GM21528 (cell line): ENCODE measurements at regions not wholly inside any gene's neighbourhood (a gene's known extent, or its start where the extent isn't known, plus 50 kb on each side); places are given as distances from the start of the nearest gene placed in this dataset.
"Not testable (repeated sequence)": the region's sequence is repeated elsewhere in the genome, so short reads cannot be mapped to it uniquely, and the experiment has no call there.

Experiments
- ATAC-seq: cut with Tn5 transposase; IDR thresholded peaks from one replicate; pipeline ENCODE4 v1.9.1; 2021; ENCODE audit warnings: mild to moderate bottlenecking, moderate library complexity; ENCODE audit not compliant: unreplicated experiment, low FRiP score

DNA sequence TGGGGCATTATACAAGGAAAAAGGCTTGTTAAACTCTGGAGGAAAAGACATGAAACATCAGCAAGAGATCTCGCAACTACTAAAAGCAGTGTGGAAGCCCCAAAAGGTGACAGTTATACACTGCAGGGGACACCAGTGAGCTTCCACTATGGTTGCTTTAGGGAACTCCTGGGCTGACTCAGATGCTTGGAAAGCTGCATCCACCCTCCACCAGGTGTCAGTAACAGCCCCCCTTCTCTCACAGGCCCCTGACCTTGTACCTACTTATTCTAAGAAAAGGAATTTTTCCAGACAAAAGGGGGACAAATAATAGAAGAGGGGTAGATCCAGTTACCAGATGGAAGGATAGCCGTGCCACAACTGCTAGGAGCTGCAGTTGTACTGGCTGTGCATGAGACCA is 154.4 kb upstream of the COX7C start:
- no peak for ATAC-seq

GRCh38 chr5:86465052-86465838 is 152.5 kb upstream of the COX7C start:
- no peak for ATAC-seq

- not testable (repeated sequence) for ATAC-seq
These were observed 151.0 kb upstream of the COX7C start for GRCh38 chr5:86466721-86467120.

- no peak for ATAC-seq
These were observed 135.7 kb upstream of the COX7C start for GRCh38 chr5:86482008-86482407.

DNA sequence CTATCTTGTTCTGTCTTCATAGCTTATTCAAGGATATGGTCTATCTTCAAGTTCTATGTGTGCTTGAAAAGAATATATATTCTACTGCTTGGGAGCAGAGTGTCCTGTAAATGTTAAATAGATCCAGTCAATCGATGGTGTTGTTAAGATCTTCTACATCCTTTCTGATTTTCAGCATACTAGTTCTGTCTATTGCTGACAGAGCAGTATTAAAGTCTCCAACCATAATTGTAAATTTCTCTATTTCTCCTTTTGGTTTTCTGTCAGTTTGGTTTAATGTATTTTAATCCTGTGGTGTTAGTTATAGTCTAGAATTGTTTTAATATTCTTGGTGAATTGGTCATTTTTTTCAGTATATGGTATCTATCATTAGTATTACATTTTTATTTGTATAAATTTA is 124.0 kb upstream of the COX7C start:
- ATAC-seq, result no peak

GRCh38 chr5:86500947-86501346 is 116.8 kb upstream of the COX7C start:
- ATAC-seq, result no peak

DNA sequence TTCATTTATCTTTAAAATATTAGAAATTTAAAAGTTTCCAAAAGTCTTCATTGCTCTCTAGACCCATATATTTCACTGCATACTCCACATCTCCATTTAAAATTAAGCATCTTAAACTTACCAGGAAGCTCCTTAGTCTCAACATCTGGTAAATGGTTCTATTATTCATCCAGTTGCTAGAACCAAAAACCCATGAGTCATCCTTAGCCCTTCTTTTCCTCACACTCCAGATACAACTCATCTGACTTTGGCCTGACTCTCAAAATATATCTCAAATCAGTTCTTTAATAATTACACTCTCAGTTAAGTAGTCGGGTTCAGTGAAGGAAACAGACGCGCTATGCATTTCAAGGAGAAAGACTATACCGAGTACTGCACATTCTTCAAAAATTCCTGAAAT is 110.2 kb upstream of the COX7C start:
- no peak for ATAC-seq

DNA sequence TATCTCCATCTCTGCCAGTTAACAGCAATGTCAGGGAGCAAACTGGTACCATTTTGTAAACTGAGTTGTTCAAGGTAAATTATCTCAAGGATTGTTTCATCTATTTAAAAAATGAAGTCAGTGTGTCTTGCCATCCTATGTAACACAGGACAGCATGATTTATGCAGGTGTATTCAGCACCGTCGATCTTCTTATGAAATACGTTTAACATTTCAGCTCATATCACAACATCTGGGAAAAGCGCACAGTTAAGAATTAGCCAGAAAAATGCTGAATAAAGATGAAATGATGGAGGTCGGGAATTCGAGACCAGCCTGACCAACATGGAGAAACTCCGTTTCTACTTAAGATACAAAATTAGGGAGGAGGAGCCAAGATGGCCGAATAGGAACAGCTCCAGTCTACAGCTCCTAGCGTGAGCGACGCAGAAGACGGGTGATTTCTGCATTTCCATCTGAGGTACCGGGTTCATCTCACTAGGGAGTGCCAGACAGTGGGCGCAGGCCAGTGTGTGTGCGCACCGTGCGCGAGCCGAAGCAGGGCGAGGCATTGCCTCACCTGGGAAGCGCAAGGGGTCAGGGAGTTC is 107.3 kb upstream of the COX7C start:
- not testable (repeated sequence) for ATAC-seq

GRCh38 chr5:86523718-86524117 is 94.0 kb upstream of the COX7C start:
- no peak for ATAC-seq

DNA sequence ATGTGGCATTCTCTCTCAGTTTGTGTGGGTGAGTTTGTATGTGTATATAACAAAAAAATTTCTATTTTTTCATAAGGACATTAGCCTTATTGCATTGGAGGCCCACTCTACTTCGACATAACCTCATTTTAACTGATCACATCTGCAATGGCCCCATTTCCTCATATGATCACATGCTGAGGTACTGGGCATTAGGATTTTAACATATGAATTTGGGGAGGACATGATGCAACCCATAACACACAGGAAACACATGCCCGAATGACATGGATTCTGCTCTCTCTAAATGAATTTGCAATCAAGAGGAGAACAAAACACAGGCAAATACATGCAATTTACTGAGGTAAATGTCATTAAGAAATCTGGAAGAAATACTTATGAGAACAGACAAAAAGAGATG is 92.1 kb upstream of the COX7C start:
- ATAC-seq, result no peak

DNA sequence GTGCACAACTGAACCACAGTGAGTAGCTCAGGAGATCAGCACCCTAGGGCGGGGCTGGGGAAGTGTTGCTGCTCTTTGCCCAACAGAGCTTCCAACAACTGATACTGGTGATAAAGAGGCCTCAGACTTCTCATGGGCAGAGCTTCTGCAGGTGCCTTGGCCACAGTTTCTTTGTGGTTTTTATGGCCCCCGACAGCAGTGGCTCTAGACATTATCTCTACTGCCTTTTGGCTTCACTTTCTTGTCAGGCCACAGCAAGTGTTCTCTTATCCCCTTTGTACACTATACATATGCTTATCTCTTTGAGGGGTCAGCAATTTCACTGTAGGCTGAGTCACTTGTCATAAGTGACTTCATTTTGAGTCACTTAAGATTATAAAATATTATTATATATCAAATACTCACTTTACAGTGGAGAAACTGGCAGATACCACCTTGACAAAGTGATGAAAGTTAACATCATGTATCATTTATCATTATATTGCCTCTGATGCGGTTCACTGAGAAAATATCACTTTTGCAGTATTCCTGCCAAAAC is 90.9 kb upstream of the COX7C start:
- ATAC-seq, result peak; percentile 47

GRCh38 chr5:86532429-86532828 is 85.3 kb upstream of the COX7C start:
- no peak for ATAC-seq

- ATAC-seq, result no peak
These were observed 81.3 kb upstream of the COX7C start for GRCh38 chr5:86536396-86536795.

GRCh38 chr5:86542532-86542931 is 75.2 kb upstream of the COX7C start:
- no peak for ATAC-seq

DNA sequence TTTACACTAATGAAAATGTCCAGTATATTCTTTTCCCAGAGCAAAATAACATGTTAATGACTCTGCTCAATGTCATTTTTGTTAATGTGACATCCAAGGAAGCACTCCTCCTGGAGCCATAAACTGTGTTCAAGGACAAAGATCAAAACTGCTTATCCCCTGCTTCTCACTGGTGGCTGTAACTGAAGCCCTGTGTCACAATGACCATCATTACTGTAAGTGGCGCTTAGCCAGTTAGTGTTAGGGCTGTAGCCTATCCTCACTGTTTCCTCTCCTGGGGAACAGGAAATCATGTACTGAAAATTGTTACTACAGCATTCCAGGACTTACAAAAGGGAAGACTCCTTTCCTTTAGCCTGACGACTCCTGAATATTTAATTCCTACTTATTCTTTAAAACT is 71.7 kb upstream of the COX7C start:
- no peak for ATAC-seq

DNA sequence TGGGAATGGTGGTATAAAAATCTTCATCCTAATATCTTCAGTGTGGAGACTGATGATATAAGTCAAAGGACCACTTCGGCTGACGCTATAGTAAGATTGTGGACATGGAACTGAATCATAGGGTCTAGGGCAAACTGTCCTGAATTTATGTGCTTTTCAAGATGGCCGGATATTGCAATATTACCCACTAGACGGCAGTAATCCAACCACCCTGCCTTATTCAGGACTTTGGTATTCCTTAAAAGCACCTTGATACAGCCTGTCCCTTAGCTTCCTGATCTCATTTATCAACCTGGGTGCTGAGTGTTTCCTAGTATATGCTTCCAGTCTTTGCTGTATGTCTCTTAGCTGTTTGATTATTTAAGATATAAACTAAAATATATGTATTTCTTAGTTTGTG is 71.2 kb upstream of the COX7C start:
- ATAC-seq, result no peak

DNA sequence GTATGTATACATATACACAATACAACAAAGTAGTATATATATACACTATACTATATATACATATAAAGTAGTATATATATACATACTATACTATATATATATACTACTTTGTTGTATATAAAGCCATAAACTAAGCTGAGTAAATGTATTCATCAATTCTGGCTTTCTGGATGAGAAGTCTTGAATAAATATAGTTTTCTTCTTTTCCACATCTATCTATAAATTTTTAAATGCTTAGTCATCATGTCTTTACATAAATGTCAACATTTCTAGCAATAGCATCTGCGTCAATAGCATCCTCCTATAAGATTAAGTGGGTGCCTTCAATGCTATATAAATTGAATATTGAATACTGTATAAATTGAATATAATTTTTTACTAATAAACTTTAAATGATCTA is 63.1 kb upstream of the COX7C start:
- ATAC-seq, result no peak

DNA sequence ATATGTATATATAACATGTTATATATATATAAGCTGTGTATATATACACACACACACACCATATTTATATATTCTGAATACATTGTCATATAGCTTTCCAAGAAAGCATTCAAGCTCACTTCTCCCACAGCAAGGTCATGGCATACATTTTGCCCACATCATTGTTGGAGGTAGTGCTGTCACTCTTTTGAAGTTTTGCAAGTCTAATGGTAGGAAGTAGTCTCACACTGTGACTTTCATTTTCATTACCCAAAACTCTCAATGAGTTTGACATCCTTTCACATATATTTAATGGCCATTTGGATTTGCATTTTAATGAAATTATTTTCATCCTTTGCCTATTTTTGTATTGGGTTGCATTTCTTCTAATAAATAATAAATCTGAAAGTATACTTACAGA is 59.8 kb upstream of the COX7C start:
- no peak for ATAC-seq

- ATAC-seq, result peak; percentile 65
These were observed 52.4 kb upstream of the COX7C start for GRCh38 chr5:86565197-86565789.

GRCh38 chr5:86566030-86566429 is 51.7 kb upstream of the COX7C start:
- not testable (repeated sequence) for ATAC-seq
